NCI-H226 (cell line): ENCODE measurements at regions not wholly inside any gene's neighbourhood (a gene's known extent, or its start where the extent isn't known, plus 50 kb on each side); places are given as distances from the start of the nearest gene placed in this dataset.

ENCODE experiments used
- DNase-seq: peaks from one replicate; pipeline ENCODE4 v3.0.0-alpha.2; 2015

GRCh38 chr22:25351631-25352293, 132.3 kb downstream of the CRYBB2 start:
- no peak for DNase-seq

DNA sequence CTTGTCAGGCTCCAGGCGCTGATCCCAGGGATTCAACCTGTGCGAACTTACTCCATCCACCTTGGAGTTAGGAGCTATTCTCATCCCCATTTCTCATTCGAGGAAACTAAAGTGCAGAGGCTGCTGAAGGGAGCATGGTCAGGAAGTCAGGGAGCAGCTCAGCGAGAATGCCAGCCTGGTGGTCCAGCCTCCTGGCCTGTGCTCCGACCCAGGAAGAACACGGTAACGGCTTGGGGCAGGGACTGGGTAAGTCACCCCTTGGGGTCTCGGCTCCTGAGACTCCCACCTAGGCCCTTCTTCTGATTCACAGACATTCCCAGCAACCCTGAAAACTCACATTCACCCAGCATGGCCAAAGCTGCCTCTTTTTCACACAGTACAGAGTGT, 132.8 kb downstream of the CRYBB2 start:
- no peak for DNase-seq

DNA sequence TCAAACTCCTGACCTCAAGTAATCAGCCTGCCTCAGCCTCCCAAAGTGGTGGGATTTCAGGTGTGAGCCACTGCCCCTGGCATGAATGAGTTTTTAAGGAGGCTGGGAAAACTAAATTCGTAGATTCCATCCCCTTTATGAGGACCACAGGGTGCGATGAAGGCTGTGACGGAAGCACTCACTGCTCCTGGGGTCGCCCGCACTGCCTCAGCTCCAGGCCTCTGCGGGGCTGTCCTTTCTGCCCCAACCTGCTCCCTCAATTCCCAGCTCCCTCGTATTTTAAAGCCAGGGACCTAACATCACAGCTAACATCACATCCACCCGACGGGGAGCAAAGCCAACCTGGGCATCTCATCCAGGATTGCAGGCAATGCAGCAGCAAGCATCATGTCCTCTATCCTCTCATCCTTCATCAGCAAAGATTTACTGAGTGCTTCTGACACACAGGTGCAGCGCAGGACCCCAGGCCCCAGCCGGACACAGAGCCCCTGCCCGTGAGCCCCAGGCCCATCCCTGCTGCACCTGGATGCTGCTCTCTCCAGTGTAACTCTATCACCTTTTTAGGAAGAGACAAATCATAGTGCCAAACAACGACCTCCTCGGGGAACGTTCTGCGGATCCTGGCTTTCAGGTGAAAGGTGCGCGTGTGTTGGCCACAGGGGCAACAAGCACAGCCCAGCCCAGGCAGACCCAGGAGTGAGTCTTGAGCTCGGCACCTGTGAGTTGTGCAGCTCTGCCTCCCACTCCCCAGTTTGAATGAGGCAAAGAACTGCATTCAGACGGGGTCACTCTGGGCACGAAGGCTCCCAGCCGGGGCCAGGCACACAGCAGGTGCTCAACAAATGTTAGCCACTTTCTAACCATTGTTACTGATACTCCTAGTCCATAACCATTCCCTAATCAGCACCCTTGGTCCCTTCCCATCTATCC, 134.3 kb downstream of the CRYBB2 start:
- DNase-seq = no peak

DNA sequence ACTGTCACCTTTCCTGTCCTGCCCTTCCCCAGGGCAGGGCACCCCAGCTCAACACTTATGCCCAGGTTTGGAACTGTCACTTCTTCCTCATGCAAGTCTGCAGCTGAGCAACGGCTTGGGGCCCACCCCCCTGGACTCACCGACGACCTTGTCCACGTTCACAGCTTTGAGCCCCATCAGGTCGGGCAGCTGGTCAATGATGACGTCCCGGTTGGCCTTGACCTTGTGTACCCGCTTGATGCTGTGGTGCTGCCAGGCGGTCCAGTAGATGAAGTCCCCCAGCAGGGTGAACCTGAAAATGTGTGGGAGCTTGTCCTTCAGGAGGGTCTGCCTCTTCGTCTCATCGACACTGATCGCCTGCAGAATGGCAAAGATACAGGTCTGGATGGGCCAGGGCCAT, 135.0 kb downstream of the CRYBB2 start:
- DNase-seq = no peak

DNA sequence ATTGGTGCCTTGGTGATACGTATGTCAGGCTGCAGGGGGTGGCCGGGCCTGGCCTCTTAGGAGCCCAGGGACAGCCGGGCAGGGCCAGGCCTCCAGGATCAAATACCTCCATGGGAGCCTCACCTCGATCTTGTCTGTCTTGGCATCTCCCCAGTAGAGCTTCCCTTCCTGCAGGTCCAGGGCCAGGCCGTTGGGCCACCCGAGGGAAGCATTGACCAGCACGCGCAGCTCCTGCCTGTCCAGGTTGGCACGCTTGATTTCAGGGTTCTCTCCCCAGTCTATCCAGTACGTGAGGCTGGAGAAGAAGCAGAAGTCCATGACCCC, 137.7 kb downstream of the CRYBB2 start:
- no peak for DNase-seq

- no peak for DNase-seq
Observed at GRCh38 chr22:25357606-25358420, 138.4 kb downstream of the CRYBB2 start.

GRCh38 chr22:25358421-25359170, 139.2 kb downstream of the CRYBB2 start:
- DNase-seq = no peak

GRCh38 chr22:25359601-25360261, 140.3 kb downstream of the CRYBB2 start:
- no peak for DNase-seq

DNA sequence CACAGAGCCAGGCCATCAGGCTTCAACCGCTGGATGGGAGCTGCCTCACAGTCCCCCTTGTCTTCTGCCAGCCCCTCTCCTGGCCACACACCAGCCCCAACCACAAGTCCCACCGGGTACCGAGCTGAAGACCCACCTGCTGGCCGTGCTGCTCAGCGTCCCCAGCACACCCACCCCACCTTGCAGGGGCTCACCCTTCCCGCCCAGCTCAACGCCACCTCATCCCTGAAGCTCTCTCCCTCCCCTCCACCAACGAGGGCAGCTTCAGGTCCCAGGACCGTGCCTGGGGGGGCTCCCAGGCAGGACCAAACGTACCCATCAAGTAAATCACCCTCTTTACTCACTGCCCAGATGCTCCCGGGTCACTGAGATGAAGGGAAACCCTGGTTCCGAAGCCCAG, 141.0 kb downstream of the CRYBB2 start:
- no peak for DNase-seq

DNA sequence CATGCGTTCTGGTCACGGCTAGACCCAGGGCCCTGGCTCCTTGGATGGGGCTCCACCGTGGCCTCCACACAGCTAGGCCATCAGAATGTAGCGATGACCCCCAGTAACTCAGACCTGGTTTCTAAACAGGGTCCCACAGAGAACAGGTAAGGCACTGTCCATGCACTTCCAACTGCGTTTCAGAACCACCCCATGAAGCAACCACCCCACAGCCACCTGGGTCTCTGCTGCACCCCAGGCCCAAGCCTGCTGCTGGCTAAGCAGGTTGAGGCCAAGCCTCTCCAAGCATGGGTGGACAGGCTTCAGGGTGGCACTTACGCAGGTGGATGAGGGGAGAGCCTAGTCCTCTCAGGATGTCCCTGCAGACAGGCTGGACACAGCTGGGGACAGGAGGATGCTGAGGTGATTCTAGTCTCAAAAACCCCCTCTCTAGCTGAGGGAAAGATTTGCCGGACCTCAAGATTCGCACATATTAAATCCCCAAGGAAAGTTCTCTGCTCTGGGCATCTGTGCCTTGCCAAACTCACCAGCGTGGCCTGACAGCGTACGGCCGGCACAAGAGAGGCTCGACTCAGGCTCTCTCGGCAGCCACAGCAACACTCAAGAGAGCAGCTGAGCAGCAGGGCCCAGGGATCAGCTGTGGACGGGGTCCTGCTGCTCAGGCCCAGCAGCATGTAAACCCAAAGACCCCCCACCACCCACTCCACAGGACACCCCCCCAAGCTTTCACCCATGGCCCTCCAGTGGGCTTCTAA, 141.6 kb downstream of the CRYBB2 start:
- DNase-seq = no peak

GRCh38 chr22:25361899-25362214, 142.4 kb downstream of the CRYBB2 start:
- DNase-seq = no peak

- DNase-seq = no peak
Observed at GRCh38 chr22:25362215-25362882, 142.9 kb downstream of the CRYBB2 start.

DNA sequence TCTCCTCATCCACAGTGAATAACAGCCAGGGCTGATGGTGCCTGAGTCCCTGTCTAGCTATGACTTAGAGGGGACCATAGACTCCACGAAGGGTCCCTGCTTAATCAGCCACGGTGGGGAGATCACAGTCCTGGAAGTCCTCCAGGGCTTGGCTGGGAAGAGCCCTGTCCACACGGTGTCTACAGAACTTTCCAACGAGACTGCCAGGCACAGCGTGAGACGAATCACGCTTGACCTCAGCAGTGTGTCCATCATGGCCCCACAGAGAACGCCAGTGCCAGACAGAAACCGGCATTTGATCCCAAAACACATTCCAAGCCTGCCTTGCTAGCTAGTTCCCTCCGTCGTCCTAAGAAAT, 143.4 kb downstream of the CRYBB2 start:
- no peak for DNase-seq

GRCh38 chr22:25363474-25363873, 144.0 kb downstream of the CRYBB2 start:
- no peak for DNase-seq

DNA sequence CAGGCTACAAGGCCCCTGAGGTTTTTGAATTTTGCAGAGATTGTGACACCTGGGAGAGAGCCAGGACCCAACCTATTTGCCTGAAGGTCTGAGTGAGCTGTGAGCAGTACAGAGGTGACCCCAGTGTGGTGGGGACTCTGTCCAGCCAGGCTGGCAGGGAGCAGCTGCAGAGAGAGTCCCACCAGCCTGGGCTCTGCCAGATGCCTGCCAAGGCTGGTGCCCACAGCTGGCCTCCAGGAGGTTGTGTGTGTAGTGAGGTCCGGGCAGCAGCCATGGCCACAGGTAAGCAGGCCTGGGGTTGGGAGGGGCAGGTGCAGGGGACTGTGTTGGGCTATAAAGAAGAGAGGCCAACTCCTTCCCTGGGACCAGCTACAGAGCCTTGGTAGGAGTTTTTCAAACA, 144.8 kb downstream of the CRYBB2 start:
- DNase-seq = no peak

DNA sequence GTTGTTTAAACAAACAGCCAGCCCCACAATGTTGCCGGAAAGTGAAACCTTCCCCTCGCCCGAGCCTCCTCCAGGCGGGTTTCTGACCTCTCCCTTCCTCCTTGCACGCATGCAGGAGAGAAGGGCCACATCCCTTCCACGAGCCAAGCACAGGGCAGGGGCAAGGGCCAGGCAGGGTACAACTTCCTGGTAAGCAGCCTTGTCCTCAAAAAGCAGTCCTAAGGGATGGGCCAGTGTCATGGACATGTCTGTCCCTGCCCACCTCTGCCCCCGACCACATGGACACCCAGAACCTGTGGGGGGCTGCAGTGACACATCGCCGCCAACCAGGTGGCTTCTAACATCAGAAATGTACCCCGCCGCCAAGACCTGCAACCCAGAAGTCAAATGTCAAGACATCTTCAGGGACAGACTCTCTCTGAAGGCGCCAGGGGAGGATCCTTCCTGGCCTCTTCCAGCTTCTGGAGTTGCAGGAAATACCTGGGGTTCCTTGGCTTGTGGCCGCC, 145.3 kb downstream of the CRYBB2 start:
- no peak for DNase-seq

DNA sequence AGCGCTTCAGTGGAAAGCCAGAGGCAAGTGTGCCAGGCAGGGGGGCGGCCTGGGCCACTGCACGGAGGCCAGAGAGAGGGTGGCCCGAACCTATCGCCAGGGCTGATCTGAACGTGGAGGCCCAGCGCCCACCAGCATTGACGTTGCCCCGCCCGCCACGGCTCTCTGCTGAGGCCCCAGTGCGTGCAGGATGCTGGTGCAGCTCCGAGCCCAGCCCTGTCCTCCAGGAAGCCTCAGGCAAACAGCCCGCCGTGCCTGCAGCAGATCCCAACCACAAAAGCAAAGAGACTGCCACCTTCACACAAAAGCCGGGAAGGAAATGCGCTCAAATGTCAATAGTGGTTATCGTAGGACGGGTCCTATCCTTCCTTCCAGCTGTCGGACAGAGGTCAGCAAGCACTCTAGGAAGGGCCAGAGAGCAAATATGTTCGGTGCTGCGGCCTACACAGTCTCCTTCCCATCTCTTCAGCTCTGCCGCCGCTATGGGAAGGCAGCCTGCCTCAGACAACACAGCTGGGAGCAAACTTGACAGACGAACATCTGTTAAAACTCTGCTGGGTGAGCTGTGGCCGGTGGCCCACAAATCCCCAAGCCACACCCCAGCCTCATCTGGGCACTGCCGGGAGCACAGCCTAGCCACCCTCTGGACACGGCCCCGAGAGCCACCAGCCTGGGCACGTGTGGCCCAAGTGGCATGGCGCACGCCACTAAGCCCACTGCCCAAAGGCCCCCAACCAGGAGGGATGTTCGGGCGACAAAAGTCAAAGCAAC, 146.2 kb downstream of the CRYBB2 start:
- DNase-seq = no peak

DNA sequence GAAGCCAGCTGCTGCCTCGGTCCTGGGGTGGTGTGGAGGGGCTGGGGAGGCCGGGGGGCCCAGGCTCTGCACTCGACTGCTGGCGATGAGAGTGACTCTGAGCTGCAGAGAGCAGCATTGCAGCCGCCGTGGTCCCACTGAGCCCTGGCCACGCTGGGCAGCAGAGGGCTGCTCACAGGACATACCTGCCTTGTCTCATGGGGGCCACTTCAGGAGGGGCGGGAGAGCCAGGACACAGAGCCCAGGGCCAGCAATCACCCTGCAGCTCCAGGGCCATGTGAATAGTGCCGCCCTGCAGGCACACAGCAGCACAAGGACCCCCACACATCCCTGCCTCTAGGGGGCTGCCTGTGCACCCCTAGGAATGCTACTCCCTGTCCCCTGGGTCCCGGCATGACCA, 147.0 kb downstream of the CRYBB2 start:
- DNase-seq = no peak

- DNase-seq = no peak
Observed at GRCh38 chr22:25366876-25367466, 147.5 kb downstream of the CRYBB2 start.

DNA sequence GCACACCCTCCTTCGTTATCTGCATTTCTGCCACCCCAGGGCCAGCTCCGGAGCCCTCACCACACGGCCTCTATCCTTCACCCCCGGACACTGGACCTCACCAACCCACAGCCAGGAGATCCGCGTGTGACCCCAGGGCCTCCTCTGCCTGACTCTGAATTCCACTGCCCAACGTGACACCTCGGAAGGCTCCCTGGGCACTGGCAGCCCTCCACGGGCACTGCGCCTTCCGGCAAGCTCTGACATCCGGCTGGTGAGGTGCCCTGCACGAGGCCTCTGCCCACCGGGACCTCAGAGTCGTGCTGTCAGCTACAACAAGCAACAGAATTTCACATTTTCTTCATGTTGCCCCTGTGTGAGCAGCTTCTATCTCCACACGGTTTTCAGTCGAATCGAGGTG, 148.3 kb downstream of the CRYBB2 start:
- no peak for DNase-seq
